HG03095 (cell line): ENCODE measurements at regions not wholly inside any gene's neighbourhood (a gene's known extent, or its start where the extent isn't known, plus 50 kb on each side); places are given as distances from the start of the nearest gene placed in this dataset.

Source experiments
- ATAC-seq: cut with Tn5 transposase; IDR thresholded peaks from one replicate; pipeline ENCODE4 v1.9.1; 2021; ENCODE audit warnings: moderate library complexity; ENCODE audit not compliant: unreplicated experiment

- no peak for ATAC-seq
Observed at GRCh38 chr2:191512874-191513273, 165.1 kb upstream of the NABP1 start.

DNA sequence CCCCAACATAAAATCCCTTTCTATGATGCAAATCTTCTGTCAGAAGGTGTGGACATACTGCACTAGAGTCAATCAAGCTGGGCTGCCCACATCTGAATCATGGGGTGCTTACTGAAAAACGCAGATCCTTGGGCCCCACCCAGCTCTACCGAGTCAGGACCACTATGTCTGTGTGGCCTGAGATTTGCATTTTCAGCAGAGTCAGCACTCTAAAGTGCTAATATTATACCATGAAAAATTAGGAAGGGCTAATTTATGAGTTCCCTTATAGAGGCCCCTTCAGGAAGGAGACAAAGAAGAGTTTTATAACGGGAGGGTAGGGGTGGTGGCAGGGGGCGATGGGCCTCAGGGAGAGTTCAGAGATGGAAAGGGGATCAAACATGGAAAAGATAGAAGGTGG, 163.3 kb upstream of the NABP1 start:
- ATAC-seq, result no peak

- ATAC-seq, result no peak
Observed at GRCh38 chr2:191515551-191515950, 162.4 kb upstream of the NABP1 start.

- no peak for ATAC-seq
Observed at GRCh38 chr2:191516260-191516659, 161.7 kb upstream of the NABP1 start.

DNA sequence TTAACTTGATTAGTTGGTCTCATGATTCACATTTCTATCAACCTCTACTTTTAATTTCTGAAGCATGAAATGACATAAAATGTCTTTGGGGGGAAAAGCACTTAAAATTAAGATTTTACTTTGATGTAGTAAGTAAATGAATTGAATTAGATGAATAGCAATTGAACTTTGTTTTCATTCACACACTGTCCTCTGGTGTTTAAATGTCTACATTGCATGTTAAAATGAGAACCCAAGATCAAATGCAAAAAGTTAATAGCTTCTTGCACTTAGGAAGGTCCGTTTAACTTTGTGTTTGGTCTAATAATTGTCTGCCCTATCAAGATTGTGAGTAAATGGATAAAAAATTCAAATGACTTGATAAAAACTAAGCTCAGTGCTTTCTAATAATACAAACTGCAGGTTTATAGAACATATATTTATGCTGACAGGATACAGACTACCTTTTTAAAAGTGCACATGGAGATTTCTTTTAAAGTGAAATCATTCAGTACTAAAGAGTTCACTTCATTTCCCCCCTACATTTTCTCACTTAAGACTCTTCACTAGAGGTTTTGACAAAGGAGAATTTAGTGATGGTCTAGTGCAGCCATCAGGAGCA, 156.2 kb upstream of the NABP1 start:
- no peak for ATAC-seq

DNA sequence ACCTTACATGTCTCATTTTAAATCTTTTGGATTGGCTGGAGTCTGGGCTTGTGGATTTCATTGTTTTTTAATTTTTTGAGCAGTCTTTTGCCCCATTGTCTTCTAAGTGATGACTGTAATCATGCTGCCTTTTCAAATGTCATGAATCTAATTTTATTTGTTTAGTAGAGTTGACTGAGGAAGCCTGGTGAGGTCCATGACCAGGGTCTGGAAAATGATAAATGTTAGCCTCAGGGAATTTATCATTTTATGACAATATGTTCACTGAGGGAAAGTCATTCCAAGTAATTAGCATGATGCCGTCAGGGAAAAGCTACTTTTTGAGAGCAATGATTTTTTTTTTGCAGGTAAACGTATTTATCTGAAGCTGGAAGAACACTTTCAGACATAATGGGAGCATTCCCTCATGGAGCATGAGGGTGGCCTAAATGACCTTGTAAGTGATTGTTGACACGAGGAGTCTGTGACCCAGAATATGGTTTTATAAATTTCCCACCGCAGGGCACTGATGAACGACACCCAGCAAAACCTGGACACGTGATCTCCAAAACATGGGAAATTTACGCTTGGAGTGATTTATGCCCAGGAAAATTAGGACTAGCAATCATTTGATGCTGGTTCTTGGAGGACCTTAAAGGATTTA, 155.3 kb upstream of the NABP1 start:
- no peak for ATAC-seq

DNA sequence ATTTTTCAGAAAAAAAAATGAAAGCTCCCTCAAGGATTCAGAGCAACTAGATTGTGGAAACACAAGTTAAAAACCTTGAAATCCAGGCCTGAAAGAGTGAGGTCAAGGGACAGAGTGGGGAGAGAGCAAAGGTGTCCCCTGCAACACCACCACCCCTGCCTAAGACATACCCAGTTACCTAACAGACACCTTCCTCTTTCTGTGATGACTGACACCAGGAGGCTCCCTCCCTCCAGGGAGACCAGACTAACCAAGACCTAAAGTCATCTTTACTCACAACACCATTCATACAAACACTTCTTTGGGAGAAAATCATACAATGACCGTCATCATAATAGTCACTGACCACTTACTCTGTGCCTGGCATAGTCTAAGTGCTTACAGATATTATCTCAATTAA, 151.8 kb upstream of the NABP1 start:
- ATAC-seq, result no peak

DNA sequence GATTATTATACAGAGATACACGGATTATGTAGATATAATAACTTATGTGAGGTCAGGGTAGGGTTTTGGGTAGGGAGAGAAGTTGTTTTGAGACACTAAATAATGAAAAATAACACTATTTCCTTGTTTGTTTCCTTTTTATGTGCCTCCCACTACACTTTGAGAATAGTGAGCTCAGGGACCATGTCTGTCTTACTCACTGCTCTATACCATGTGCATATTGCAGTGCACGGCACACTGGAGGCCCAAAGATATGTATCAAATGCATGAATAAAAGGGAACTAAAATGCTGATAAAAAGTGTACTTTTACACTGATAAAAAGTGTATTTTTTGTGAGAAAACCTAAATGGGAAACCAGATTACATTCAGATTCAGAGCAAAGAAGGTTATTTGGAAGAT, 151.4 kb upstream of the NABP1 start:
- no peak for ATAC-seq

DNA sequence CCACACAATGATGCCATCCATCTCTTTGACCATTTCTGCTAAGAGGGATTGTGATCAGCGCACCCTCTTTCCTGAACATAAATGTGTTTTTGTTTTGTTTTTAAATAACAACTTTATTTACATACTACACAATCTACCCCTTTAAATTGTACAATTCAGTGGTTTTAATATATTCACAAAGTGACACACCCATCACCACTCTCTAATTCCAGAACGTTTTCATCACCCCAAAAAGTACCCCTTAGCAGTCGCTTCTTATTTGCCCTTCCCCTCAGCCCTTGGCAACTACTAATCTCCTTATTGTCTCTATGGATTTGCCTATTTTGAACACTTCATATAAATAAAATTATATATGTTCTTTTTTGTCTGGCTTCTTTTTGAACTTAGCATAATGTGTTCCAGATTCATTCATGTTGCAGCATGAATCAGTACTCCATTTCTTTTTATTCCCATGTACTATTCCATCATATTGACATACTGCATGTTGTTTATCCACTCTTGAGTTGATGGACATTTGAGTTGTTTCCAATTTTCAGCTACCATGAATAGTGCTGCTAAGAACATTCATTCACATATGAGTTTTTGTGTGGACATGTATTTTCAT, 150.9 kb upstream of the NABP1 start:
- ATAC-seq, result no peak

DNA sequence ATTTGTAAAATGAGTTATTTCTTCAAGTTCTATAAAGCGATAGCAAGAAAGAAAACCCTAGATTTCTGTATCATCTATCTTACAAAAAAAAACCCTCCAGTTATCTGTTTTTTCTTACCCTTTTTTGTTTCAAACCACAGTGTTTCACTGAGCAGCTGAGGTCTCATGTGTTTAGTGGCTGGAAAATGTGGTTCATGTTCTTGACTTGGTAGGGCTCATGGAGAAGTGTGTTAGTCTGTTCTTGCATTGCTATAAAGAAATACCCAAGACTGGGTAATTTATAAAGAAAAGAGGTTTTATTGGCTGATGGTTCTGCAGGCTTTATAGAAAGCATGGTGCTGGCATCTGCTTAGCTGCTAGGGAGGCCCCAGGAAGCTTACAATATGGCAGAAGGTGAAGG, 147.3 kb upstream of the NABP1 start:
- ATAC-seq, result no peak

- no peak for ATAC-seq
Observed at GRCh38 chr2:191533693-191534180, 144.2 kb upstream of the NABP1 start.

DNA sequence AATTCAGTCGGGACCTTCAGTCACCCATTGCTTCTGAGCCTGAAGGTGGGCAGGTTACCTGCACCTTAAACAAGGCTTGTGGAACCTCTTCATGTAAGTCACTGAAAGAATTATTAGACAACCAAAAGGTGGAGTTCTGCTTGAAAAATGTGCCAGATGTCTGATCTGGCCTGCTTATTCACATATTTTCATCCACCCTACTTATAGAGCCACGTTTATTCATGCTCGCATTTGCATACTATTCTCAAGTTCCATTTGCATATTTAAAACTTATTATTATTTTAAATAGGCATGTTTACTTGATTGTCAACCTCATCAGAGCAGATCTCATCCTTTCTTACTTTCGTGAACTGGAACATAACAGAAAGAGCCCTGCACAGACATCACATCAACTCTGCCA, 140.0 kb upstream of the NABP1 start:
- no peak for ATAC-seq

- ATAC-seq, result no peak
Observed at GRCh38 chr2:191538334-191538903, 139.5 kb upstream of the NABP1 start.

GRCh38 chr2:191539068-191539467, 138.9 kb upstream of the NABP1 start:
- no peak for ATAC-seq

DNA sequence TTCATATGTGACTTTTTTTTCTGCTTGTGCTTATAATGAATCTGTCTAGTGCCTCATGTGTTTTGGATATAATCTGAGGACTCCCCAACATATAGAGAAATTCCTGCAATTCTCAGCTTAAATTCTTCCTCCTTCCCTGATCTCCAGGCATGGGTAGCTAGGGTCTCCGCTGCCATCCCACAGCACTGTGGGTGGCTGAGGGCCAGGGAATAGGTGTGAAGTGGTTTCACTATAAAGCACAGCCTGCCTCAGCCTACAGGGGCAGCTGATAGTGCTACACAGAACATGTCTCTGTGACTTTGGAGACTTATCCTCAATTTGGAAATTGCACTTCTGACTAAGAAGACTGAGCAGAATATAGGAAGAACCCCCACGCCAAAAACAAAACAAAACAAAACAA, 137.3 kb upstream of the NABP1 start:
- ATAC-seq, result no peak

DNA sequence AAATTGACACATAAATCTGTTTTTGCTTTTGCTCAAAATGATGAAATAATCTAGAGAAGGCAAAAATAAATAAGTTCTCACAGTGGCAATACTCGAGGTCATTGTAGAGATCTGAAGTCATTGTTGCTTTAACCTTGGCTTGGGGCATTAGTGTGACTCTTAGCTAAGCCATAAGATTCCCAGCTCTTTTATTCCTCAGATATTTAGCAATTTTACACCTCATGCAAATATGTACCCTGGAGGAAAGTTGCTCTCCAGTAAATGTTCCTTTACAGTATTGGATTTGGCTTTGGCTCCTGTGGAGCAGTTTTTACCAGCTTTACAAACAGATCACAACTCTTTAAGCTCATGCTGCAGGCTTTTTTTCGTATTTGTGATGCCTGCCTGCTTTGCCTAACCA, 134.2 kb upstream of the NABP1 start:
- no peak for ATAC-seq

GRCh38 chr2:191544461-191545062, 133.4 kb upstream of the NABP1 start:
- ATAC-seq, result no peak

GRCh38 chr2:191545361-191545760, 132.6 kb upstream of the NABP1 start:
- no peak for ATAC-seq

- ATAC-seq, result no peak
Observed at GRCh38 chr2:191552066-191552465, 125.9 kb upstream of the NABP1 start.

DNA sequence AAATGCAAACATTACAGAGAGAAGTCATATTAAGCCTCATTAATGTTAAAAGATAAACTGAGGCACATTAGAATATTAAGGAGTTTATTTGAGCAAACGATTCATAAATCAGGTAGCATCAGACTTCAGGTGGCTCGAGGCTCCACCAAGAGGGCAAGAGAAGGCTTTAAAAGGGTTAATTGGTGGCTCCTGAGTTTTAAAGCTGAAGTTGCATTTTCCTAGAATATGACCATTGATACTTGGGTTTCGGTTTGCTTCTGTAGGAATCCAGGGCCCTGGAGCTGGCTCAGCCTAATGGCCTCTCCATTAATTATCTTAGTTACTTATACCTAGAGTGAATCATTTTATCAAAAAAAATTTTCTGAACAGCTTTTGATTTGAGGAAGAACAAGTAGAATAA, 123.7 kb upstream of the NABP1 start:
- no peak for ATAC-seq

- peak; percentile 84 for ATAC-seq
Observed at GRCh38 chr2:191555092-191555742, 122.7 kb upstream of the NABP1 start.
